ENCODE measurements at regions not wholly inside any gene's neighbourhood (a gene's known extent, or its start where the extent isn't known, plus 50 kb on each side); places are given as distances from the start of the nearest gene placed in this dataset.

DNA sequence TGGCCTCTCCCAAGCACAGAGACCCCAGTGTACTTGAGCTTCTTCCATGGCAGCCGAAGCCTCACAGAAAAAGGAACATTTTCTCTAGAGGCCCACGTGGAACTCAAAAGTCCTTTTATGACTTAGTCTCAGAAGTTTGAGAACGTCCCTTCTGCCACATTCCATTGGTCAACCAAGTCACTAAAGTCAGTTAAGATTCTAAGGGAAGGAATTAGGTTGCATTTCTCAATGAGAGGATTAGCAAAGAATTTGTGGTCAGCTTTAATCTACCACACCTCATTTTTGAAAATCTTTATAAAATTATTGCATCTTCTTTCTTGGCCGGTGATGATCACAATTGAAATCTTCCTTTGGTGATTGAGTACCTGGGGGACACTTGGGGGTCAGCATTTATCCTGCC, 279.9 kb upstream of the TBX3 start:
- TF ChIP-seq, protein P1, sequence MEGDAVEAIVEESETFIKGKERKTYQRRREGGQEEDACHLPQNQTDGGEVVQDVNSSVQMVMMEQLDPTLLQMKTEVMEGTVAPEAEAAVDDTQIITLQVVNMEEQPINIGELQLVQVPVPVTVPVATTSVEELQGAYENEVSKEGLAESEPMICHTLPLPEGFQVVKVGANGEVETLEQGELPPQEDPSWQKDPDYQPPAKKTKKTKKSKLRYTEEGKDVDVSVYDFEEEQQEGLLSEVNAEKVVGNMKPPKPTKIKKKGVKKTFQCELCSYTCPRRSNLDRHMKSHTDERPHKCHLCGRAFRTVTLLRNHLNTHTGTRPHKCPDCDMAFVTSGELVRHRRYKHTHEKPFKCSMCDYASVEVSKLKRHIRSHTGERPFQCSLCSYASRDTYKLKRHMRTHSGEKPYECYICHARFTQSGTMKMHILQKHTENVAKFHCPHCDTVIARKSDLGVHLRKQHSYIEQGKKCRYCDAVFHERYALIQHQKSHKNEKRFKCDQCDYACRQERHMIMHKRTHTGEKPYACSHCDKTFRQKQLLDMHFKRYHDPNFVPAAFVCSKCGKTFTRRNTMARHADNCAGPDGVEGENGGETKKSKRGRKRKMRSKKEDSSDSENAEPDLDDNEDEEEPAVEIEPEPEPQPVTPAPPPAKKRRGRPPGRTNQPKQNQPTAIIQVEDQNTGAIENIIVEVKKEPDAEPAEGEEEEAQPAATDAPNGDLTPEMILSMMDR (IDR thresholded peaks at IDR 0.05; ENCODE audit: poor library complexity, severe bottlenecking), result no peak
- TF ChIP-seq, protein P2, sequence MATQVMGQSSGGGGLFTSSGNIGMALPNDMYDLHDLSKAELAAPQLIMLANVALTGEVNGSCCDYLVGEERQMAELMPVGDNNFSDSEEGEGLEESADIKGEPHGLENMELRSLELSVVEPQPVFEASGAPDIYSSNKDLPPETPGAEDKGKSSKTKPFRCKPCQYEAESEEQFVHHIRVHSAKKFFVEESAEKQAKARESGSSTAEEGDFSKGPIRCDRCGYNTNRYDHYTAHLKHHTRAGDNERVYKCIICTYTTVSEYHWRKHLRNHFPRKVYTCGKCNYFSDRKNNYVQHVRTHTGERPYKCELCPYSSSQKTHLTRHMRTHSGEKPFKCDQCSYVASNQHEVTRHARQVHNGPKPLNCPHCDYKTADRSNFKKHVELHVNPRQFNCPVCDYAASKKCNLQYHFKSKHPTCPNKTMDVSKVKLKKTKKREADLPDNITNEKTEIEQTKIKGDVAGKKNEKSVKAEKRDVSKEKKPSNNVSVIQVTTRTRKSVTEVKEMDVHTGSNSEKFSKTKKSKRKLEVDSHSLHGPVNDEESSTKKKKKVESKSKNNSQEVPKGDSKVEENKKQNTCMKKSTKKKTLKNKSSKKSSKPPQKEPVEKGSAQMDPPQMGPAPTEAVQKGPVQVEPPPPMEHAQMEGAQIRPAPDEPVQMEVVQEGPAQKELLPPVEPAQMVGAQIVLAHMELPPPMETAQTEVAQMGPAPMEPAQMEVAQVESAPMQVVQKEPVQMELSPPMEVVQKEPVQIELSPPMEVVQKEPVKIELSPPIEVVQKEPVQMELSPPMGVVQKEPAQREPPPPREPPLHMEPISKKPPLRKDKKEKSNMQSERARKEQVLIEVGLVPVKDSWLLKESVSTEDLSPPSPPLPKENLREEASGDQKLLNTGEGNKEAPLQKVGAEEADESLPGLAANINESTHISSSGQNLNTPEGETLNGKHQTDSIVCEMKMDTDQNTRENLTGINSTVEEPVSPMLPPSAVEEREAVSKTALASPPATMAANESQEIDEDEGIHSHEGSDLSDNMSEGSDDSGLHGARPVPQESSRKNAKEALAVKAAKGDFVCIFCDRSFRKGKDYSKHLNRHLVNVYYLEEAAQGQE (IDR thresholded peaks at IDR 0.05; ENCODE audit: borderline replicate concordance), result no peak
- no peak for TF ChIP-seq POLR2AphosphoS5 (IDR thresholded peaks at IDR 0.05)
- no peak for TF ChIP-seq RAD21 (conservative IDR thresholded peaks at IDR 0.05)
